Kidney tubule cell (primary cell): ENCODE measurements at regions not wholly inside any gene's neighbourhood (a gene's known extent, or its start where the extent isn't known, plus 50 kb on each side); places are given as distances from the start of the nearest gene placed in this dataset.
A peak's percentile ranks its signal among the peaks of the same experiment; 100 is the strongest.
"Not testable (repeated sequence)": the region's sequence is repeated elsewhere in the genome, so short reads cannot be mapped to it uniquely, and the experiment has no call there.

Experiments
- DNase-seq: peaks from one replicate; pipeline ENCODE4 v3.0.0-alpha.2; 2018; ENCODE audit warnings: low spot score

DNA sequence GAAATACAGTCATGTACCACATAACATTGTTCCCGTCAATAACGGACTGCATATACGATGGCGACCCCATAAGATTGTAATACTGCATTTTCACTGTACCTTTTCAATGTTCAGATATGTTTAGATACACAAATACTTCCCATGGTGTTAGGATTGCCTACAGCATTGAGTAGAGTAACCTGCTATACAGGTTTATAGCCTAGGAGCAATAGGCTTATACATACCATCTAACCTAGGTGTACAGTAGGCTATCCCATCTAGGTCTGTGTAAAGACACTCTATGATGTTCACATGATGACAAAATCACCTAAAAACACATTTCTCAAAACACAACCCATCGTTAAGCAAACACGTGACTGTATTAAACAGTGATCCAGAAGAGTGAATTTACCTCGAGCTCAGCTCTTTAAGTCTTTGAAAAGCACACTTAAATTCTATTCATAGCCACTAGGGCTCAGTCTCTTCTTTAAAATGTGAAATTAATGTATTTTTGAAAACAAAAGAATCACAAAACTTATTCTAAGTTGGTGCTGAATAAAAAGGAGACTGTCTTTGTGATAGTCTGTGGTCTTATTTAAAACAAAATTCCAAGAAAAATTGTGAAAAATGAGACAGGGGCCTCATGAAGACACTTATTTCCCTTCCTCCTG is 239.1 kb upstream of the ARID2 start:
- DNase-seq: no peak

- DNase-seq: no peak
These were observed 235.2 kb upstream of the ARID2 start for GRCh38 chr12:45494279-45494678.

DNA sequence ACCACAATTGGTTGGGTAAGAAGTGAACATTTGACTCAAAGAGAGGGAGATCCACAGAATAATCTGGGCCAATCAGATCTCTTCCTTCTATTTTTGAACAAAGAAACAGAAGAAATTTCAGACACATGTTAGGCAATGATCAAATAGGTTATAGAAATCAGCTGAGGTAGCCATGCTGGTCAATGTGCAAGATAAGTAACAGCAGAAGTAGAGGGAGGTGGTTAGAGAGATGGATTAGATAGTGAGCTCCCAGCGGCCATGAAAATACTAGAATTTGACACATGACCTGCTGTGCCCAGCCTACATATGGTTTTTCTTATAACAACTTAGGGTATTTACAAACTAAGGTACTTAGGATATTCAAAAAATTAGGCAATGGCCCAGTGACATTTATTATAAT is 230.9 kb upstream of the ARID2 start:
- DNase-seq: no peak

DNA sequence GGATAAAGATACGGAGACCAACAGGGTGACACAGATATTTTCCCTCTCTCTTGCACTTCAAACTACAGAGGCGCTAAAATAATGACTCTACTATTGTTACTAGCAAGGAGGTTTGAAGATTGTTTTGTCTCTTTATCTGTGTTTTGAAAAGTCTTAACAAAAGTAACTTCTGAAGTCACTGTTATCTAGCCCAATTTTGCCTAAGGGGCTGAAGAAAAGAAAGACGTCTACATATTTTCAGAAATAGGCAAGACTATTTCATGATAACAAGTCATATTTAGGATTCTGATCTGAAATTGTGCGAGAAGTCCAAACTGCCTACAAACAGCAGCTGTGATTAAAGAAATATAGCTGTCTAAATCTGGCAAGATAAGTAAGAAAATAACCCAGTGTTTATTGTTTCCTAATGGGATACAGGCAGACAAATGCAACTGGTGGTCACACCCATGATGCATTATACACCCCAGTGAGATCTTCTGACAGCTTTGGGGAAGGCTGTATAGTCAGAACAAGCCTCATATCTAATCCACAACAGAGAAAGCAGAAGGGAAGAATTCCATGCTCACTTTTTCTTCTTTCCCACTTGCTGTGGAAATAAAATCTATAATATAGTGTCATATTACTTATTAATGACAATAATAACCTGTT is 226.9 kb upstream of the ARID2 start:
- no peak for DNase-seq

DNA sequence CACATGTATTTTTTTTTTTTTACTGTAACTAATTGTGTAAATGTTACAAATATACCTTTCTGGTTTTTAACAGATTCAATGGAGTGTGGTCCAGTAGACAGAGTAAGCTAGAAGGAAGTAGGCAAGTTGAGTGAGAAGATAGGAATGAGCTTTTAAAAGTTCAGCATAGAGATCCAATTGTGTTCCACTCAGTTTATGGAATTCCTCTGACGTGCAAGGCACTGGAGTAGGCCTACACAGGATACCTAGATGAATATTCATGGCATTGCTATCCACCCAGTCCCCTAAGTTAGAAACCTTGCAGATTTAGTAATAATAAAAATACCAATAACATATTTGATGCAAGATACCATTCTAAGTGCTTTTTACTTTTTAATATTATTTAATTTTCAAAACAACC is 225.6 kb upstream of the ARID2 start:
- peak; percentile 29 for DNase-seq

GRCh38 chr12:45504316-45505010 is 225.0 kb upstream of the ARID2 start:
- DNase-seq: no peak

DNA sequence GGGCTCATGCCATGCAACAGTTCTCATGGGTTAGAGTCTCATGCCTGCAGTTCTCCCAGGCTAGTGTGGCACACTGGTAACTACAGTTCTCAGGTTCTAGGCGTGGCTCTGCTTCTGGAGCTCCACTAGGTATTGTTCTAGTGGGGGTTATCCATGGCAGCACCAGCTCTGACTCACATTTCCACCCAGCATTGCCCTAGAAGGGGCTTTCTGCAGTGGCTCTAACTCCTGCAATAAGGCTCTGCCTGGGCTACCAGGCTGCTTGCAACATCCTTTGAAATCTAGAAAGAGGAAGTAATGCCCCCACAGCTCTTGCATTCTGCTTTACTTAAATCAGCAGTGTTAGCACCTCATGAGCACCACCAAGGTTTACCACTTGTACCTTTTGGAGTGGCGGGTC is 220.3 kb upstream of the ARID2 start:
- no peak for DNase-seq

DNA sequence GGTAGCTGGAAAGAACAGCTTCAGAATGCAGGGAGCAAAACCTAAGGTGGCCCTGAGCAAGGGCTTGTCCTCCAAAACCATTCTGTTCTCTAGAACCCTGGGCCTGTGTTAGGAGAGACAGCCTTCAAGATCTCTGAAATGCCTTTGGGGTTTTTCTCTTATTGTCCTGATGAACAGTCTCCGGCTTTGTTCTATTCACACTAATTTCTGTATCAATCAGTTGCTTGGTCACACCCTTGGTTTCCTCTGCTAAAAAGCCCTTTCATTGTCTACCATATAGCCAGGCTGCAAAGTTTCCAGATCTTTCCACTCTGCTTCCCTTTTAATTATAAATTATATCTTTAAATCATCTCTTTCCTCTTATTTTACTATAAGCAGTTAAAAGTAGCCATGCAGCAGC is 219.9 kb upstream of the ARID2 start:
- DNase-seq: no peak

DNA sequence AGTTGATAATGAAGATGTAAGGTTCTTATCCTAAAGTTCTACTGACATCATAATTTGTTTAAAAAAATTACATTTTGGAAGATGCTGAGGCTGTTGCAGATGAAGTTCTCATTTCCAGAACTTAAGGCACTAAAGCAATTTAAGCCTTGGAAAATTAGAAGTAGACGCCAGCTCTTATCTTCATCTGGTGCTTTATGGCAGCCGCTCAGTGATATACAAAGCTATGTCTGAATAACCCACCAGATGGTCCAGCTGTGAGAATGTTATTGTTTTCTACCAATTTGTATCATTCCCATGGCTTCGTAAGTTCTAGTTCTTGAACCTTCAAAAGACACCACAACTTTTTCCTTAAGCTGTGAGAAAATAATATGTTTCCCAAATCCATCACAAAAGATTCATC is 212.1 kb upstream of the ARID2 start:
- DNase-seq: no peak

- peak; percentile 57 for DNase-seq
These were observed 210.9 kb upstream of the ARID2 start for GRCh38 chr12:45518291-45519235.

DNA sequence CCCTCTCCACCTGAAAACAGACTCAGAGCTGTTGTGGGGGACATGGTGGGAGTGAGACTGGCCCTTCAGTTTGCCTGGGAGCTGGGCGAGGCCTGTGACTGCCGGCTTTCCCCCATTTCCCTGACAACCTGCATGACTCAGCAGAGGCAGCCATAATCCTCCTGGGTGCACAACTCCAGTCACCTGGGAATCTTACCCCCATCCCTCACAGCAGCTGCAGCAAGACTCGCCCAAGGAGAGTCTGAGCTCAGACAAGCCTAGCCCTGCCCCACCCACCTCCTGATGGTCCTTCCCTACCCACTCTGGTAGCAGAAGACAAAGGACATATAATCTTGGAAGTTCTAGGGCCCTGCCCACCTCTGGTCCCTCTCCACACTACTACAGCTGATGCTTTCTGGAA is 207.3 kb upstream of the ARID2 start:
- no peak for DNase-seq

- not testable (repeated sequence) for DNase-seq
These were observed 202.7 kb upstream of the ARID2 start for GRCh38 chr12:45526823-45527222.

DNA sequence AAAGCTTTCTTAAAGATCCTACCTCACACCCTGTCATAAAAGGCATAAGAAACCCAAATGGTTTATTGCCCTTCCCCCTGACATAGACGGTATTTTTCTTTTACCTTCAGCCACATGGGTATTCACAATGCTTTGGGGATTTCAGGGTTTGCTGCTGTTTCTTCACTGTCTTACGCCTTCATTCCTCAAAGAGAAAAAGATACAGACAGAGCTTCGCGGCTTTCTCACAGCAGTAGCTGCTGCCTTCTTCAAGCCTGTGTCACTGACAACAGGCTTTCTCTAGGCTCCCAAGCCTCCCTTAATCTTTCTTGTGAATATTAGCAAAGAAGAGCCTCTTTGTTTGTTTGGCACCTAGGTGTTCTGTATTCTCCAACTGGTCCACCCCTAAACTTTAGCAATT is 197.4 kb upstream of the ARID2 start:
- DNase-seq: no peak

- no peak for DNase-seq
These were observed 193.8 kb upstream of the ARID2 start for GRCh38 chr12:45535610-45536180.

GRCh38 chr12:45536284-45536683 is 193.2 kb upstream of the ARID2 start:
- DNase-seq: no peak

DNA sequence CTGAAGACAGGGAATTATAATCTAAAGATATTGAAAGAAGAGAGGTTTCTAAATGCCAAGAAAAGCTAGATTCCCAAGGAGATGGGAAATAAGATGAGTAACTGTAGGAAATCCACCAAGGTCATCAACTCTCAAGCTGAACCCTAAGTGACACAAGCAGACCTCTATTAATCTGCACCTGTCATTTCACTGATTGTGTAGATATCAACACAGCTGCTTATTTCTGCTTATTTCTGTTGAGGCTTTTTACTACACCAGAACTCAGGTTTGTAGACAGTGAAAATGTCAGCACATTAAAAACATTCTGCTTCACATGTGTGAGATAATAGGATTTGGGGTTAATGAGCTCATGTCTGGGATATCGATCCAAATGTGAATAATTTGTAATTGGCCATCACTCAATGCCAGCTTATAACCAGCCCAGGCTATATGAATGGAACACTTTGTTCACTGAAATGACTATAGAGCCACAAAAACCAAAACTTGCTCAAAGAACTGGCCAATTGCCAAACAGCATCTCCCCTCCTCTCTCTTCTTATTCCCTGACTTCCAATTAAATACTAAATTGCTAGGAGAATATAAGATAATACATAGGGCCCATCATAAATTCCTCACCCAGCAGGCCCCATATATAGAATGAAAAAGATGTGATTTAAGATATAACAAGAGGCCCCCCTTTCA is 188.7 kb upstream of the ARID2 start:
- DNase-seq: no peak

GRCh38 chr12:45543887-45544286 is 185.6 kb upstream of the ARID2 start:
- peak; percentile 86 for DNase-seq

- DNase-seq: no peak
These were observed 183.0 kb upstream of the ARID2 start for GRCh38 chr12:45546545-45546944.

GRCh38 chr12:45547132-45547531 is 182.4 kb upstream of the ARID2 start:
- DNase-seq: no peak

- peak; percentile 6 for DNase-seq
These were observed 181.7 kb upstream of the ARID2 start for GRCh38 chr12:45547822-45548221.

DNA sequence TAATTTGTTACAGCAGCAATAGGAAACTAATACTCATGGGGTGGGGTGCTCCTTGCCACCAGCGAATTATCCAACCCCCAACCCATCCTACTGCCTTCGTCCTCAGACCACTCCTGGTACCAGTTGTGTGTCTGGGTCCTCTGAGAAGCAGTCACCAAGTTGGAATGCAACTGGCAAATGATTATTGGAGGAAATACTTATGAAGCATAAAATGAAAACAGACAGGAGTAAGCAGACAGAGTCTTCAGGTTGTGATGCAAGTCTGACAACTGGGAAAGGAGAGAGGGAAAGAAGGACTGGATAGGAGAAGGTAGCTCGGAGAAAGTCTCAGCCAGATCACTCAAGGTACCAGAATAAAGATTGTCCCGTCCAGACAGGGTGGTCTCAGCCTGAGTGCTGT is 181.1 kb upstream of the ARID2 start:
- peak; percentile 61 for DNase-seq
